GM12892 (cell line): ENCODE measurements at regions not wholly inside any gene's neighbourhood (a gene's known extent, or its start where the extent isn't known, plus 50 kb on each side); places are given as distances from the start of the nearest gene placed in this dataset.

Experiments used
- POLR2A ChIP-seq: IDR thresholded peaks from 2 replicates; pipeline ENCODE4 v1.6.1; 2011; ENCODE audit warnings: low read depth, low read length, control low read depth
- POLR2AphosphoS5 ChIP-seq: IDR thresholded peaks from 2 replicates; pipeline ENCODE4 v1.6.1; 2011; ENCODE audit warnings: low read depth, low read length, control low read depth
- TAF1 ChIP-seq: IDR thresholded peaks from 2 replicates; pipeline ENCODE4 v1.6.1; 2011; ENCODE audit warnings: low read depth, mild to moderate bottlenecking, control low read depth, low read length, borderline replicate concordance

DNA sequence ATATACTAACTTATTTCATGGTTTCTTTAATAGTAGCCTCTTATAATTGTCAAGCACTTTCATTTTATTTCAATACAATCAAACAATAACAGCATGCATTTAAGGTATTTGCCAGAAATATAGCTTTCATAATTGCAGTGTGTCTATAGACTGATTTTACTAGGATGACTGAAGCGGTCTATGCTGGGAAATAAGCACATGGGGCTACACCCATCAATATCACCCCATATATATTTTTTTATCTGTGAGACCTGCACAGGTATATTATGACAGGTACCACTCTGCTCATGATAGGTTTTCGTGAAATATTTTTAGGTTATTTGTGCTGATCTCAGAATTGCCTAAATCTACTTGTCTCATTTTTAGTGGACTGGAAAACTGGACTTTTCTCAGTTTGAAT, 229.1 kb upstream of the PITX2 start:
- TF ChIP-seq POLR2AphosphoS5 (no peak), TAF1 (no peak), POLR2A (no peak)
